Activated effector memory CD4-positive, alpha-beta T cell treated with anti-CD3 and anti-CD28 coated beads, Interleukin-2, amount 50 U/mL, for 16 hours (primary cell): ENCODE measurements at regions not wholly inside any gene's neighbourhood (a gene's known extent, or its start where the extent isn't known, plus 50 kb on each side); places are given as distances from the start of the nearest gene placed in this dataset.
"Not testable (repeated sequence)": the region's sequence is repeated elsewhere in the genome, so short reads cannot be mapped to it uniquely, and the experiment has no call there.

Experiments
- DNase-seq: peaks from one replicate; pipeline ENCODE4 v3.0.0-alpha.2; 2020

GRCh38 chr12:75634244-75635222, 123.1 kb upstream of the KRR1 start:
- DNase-seq, result no peak

- no peak for DNase-seq
These were observed 122.4 kb upstream of the KRR1 start for GRCh38 chr12:75633789-75634188.

- no peak for DNase-seq
These were observed 121.0 kb upstream of the KRR1 start for GRCh38 chr12:75632442-75632841.

DNA sequence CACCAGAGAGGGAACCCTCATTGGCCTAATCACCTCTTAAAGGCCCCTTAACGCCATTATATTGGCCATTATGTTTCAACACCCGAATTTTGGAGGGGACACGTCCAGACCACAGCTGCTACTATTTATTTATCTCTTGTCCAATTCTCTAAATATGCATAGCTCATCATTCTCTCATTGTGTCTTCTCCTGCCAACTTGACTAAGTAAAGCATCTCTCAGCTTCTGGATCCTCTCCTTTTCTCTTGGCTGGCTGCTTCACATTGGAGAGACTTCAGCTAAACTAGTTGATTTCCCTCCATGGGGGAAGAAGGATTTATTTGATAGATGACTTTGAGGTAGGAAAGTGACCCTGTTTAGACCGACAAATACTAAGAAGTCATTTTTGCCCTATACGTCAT, 120.4 kb upstream of the KRR1 start:
- no peak for DNase-seq

GRCh38 chr12:75630091-75630490, 118.7 kb upstream of the KRR1 start:
- DNase-seq, result no peak

- DNase-seq, result no peak
These were observed 117.5 kb upstream of the KRR1 start for GRCh38 chr12:75628916-75629315.

DNA sequence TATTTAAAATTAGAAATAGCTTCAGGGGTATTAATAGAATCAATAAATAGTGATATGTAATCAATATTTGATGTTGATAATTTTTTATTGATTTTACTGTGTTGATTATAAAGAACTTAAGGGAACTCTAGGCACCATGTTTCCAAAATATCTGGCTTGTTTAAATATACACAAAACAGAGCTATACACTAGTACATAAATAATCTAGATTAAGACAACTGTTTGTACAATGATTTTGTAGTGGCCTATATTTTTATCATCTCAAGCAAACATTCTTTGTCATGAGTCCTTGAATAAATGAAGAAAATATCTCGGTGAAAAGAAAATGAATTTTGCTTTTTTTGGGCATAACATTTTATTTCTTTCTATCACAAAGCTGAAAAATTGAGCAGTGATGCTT, 117.1 kb upstream of the KRR1 start:
- DNase-seq, result no peak

- no peak for DNase-seq
These were observed 112.3 kb upstream of the KRR1 start for GRCh38 chr12:75623631-75624154.

- DNase-seq, result no peak
These were observed 111.1 kb upstream of the KRR1 start for GRCh38 chr12:75622492-75622891.

- not testable (repeated sequence) for DNase-seq
These were observed 103.0 kb upstream of the KRR1 start for GRCh38 chr12:75614396-75614795.

- DNase-seq, result no peak
These were observed 102.6 kb upstream of the KRR1 start for GRCh38 chr12:75613981-75614380.

- no peak for DNase-seq
These were observed 99.6 kb upstream of the KRR1 start for GRCh38 chr12:75611041-75611440.

DNA sequence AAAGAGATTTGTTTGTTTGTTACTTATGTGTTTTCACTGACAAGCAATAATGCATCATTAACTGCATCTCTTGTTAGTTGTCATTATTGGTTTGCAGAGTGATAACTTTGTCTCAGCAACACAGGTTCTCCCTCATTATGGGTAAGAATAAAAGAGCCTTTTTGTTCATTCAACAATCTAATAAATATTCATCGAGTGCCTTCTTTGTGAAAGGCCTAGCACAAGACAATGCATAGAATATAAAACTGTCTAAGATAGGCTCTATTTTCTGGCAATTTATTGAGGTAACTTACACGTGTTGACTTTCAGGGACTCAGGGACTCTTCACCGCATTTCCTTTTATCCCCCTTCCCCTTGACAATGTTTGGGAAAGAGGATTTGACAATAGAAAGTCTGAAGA, 95.5 kb upstream of the KRR1 start:
- DNase-seq, result no peak

DNA sequence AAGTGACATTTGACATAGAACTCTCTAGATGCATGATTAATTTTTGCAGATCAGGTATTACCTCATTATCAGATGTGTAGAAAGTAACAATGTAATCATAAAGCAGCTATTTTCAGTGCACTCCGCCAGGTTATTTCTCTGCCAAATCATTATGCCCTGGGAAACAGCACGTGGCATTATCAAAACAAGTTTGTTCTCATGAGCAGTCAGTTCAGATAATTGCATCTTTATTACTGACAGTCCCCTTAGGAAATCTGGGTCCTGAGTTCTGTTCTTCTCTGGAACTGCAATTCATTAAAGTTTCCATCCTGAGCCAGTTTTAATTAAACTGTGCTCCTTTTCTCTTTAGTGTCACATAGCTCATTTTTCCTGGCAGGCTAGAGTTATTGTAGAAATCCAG, 94.7 kb upstream of the KRR1 start:
- DNase-seq, result no peak

DNA sequence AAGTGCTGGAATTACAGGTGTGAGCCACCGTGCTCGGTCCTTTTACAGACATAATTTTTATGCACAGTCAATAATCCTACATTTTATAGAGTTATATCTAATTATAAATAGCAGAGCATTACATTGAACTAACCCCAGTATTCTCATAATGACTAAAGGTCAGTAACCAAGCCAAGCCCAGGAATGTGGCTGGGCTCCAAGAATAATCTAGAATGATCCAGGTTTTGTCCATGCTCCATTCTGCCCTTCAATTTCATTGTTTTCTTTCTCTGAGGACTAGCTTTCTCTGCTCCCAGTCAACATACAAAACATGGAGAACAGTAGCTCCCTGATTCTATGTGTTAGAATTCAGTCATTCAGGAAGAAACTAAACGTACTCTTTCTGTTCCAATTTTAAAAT, 92.1 kb upstream of the KRR1 start:
- no peak for DNase-seq

GRCh38 chr12:75602106-75602505, 90.7 kb upstream of the KRR1 start:
- DNase-seq, result no peak

DNA sequence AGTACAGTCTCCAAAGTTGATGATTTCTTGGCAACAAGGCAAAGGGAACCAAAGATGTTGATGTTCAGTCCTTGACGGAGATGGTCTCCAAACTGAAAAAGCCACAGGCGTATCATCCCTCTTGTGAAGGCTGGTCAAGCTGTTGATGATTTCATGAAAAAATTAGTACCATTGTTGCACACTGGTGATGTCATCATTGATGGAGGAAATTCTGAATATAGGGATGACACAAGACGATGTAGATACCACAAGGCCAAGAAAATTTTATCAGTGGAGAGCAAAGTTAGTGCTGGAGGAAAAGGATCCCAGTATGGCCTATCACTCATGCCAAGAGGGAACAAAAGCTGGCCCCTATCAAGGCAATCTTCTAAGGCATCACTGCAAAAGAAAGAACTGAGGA, 88.7 kb upstream of the KRR1 start:
- DNase-seq, result no peak

GRCh38 chr12:75599061-75599460, 87.7 kb upstream of the KRR1 start:
- no peak for DNase-seq

- no peak for DNase-seq
These were observed 85.0 kb upstream of the KRR1 start for GRCh38 chr12:75596406-75596805.

GRCh38 chr12:75592638-75593335, 81.4 kb upstream of the KRR1 start:
- no peak for DNase-seq

DNA sequence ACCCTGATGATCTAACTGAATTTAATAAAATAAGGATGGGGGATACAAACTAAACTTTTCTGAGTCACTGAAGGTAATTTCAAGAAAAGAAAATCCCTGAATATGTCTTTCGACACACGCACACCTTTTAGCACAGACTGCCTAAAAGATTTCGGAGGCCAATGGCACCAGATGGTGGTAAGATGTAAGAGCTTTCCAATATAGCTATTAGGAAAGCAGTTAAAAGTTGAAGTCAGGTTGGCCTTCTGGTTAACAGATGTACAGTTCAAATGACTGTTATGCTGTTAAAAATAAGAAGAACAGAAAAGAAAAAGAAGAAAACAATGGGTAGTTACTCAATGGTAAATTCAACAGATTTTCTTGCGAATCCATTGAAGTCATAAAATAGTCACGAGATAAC, 80.7 kb upstream of the KRR1 start:
- no peak for DNase-seq

GRCh38 chr12:75591628-75592027, 80.2 kb upstream of the KRR1 start:
- DNase-seq, result no peak

DNA sequence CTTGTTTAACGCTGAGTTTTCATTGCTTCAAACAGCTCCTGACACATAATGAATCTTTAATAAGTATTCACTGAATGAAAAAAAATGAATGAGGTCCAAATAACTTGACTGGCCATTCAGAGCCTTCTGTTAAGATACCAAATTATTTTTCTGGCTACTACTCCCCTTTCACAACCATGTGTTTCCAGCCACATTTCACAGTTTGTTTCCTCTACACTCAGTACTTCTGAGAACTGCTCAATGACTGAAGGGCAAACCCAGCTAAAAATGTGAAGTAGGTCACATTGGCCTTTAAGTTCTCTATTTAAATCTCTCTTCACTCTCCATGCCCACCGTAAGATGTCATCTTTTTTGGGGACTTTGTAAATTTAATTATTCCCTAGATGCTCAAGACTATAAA, 78.4 kb upstream of the KRR1 start:
- no peak for DNase-seq
